Spinal cord (tissue), 9 donors: ENCODE measurements at regions not wholly inside any gene's neighbourhood (a gene's known extent, or its start where the extent isn't known, plus 50 kb on each side); places are given as distances from the start of the nearest gene placed in this dataset.
A peak's percentile ranks its signal among the peaks of the same experiment; 100 is the strongest.
"Not testable (repeated sequence)": the region's sequence is repeated elsewhere in the genome, so short reads cannot be mapped to it uniquely, and the experiment has no call there.

ENCODE experiments used
- DNase-seq, 6 donors: peaks; one replicate each; pipeline versions ENCODE4 v3.0.0 to v3.0.0-alpha.2; 2013 to 2015; ENCODE audit warnings: low spot score in 6 of 6, low read depth in 4 of 6
- H3K27ac ChIP-seq: one replicate; pipeline ENCODE4 v1.5.1; 2013; ENCODE audit warnings: low read depth, low read length, control low read depth
- H3K27me3 ChIP-seq: one replicate; pipeline ENCODE4 v1.6.1; 2013; ENCODE audit warnings: low read length; ENCODE audit not compliant: control insufficient read depth, insufficient read depth
- H3K36me3 ChIP-seq: one replicate; pipeline ENCODE4 v1.6.1; 2013; ENCODE audit warnings: low read length; ENCODE audit not compliant: control insufficient read depth, insufficient read depth
- H3K4me1 ChIP-seq: one replicate; pipeline ENCODE4 v1.6.1; 2013; ENCODE audit warnings: low read length; ENCODE audit not compliant: control insufficient read depth, insufficient read depth
- H3K4me3 ChIP-seq: one replicate; pipeline ENCODE4 v1.5.1; 2013; ENCODE audit warnings: low read depth, low read length, control low read depth
- H3K9me3 ChIP-seq: one replicate; pipeline ENCODE4 v1.6.1; 2013; ENCODE audit warnings: low read length; ENCODE audit not compliant: control insufficient read depth, insufficient read depth
- WGBS: methylation state at CpG from one replicate; pipeline ENCODE4 v1.1.5; 2013; ENCODE audit warnings: missing lambda C conversion rate; ENCODE audit not compliant: insufficient coverage; 5-methylcytosine and 5-hydroxymethylcytosine counted together
- donor health status: healthy.

GRCh38 chr2:94576486-94576885 lies 294.7 kb upstream of the TEKT4 start:
- not testable (repeated sequence) for DNase-seq, H3K27me3 ChIP-seq, H3K4me1 ChIP-seq, H3K4me3 ChIP-seq, H3K36me3 ChIP-seq, H3K27ac ChIP-seq, H3K9me3 ChIP-seq
- WGBS, result 79% methylated on average over 2 of the region's 4 CpGs

GRCh38 chr2:94577160-94577559 lies 294.1 kb upstream of the TEKT4 start:
- not testable (repeated sequence) for H3K4me3 ChIP-seq, H3K4me1 ChIP-seq, H3K27ac ChIP-seq, H3K9me3 ChIP-seq, H3K36me3 ChIP-seq, H3K27me3 ChIP-seq, DNase-seq
- WGBS, result no CpG with 5 or more reads among the region's 10 CpGs

- not testable (repeated sequence) for H3K36me3 ChIP-seq, DNase-seq, H3K27ac ChIP-seq, H3K4me3 ChIP-seq, H3K27me3 ChIP-seq, H3K9me3 ChIP-seq, H3K4me1 ChIP-seq
- WGBS, result 83% methylated on average over 2 of the region's 6 CpGs
Measured at GRCh38 chr2:94579221-94579620, 292.0 kb upstream of the TEKT4 start.

- 100% methylated on average over 2 of the region's 8 CpGs for WGBS
- H3K9me3 ChIP-seq, H3K36me3 ChIP-seq, DNase-seq, H3K4me1 ChIP-seq, H3K4me3 ChIP-seq, H3K27me3 ChIP-seq, H3K27ac ChIP-seq: not testable (repeated sequence)
Measured at GRCh38 chr2:94583081-94583723, 288.0 kb upstream of the TEKT4 start.

GRCh38 chr2:94584569-94584968 lies 286.7 kb upstream of the TEKT4 start:
- H3K4me3 ChIP-seq, H3K27me3 ChIP-seq, H3K4me1 ChIP-seq, H3K36me3 ChIP-seq, H3K9me3 ChIP-seq, H3K27ac ChIP-seq, DNase-seq: not testable (repeated sequence)
- no CpG with 5 or more reads among the region's 1 CpG for WGBS

- H3K36me3 ChIP-seq, H3K4me3 ChIP-seq, H3K27ac ChIP-seq, H3K4me1 ChIP-seq, H3K27me3 ChIP-seq, H3K9me3 ChIP-seq: not testable (repeated sequence)
- DNase-seq, result peak in 1 of 6 donors; percentile 1
- 73% methylated on average over 6 of the region's 14 CpGs for WGBS
Measured at GRCh38 chr2:94586032-94586982, 284.9 kb upstream of the TEKT4 start.

- H3K4me1 ChIP-seq, H3K27me3 ChIP-seq, H3K4me3 ChIP-seq, H3K36me3 ChIP-seq, H3K9me3 ChIP-seq, H3K27ac ChIP-seq, DNase-seq: not testable (repeated sequence)
- 75% methylated on average over 1 of the region's 9 CpGs for WGBS
Measured at GRCh38 chr2:94587042-94587441, 284.2 kb upstream of the TEKT4 start.

GRCh38 chr2:94594019-94594836 lies 277.0 kb upstream of the TEKT4 start:
- 90% methylated on average over 7 of the region's 12 CpGs for WGBS

GRCh38 chr2:94595956-94596355 lies 275.3 kb upstream of the TEKT4 start:
- not testable (repeated sequence) for H3K27me3 ChIP-seq, H3K4me1 ChIP-seq, DNase-seq, H3K9me3 ChIP-seq, H3K36me3 ChIP-seq, H3K27ac ChIP-seq, H3K4me3 ChIP-seq
- 86% methylated on average over 4 of the region's 6 CpGs for WGBS

More at GRCh38 chr2:94594019-94594836, 277.0 kb upstream of the TEKT4 start:
- not testable (repeated sequence) for H3K4me1 ChIP-seq, H3K27me3 ChIP-seq, H3K9me3 ChIP-seq, H3K27ac ChIP-seq, H3K36me3 ChIP-seq, DNase-seq, H3K4me3 ChIP-seq
